ENCODE measurements at regions not wholly inside any gene's neighbourhood (a gene's known extent, or its start where the extent isn't known, plus 50 kb on each side); places are given as distances from the start of the nearest gene placed in this dataset.
"Not testable (repeated sequence)": the region's sequence is repeated elsewhere in the genome, so short reads cannot be mapped to it uniquely, and the experiment has no call there.

GRCh38 chr12:131296651-131297050 is 342.9 kb downstream of the ADGRD1 start:
- not testable (repeated sequence) for TF ChIP-seq CTCF, POLR2A (IDR thresholded peaks at IDR 0.05)

Measured in uterus (tissue), 2 donors.